ENCODE measurements at regions not wholly inside any gene's neighbourhood (a gene's known extent, or its start where the extent isn't known, plus 50 kb on each side); places are given as distances from the start of the nearest gene placed in this dataset.
"Not testable (repeated sequence)": the region's sequence is repeated elsewhere in the genome, so short reads cannot be mapped to it uniquely, and the experiment has no call there.

DNA sequence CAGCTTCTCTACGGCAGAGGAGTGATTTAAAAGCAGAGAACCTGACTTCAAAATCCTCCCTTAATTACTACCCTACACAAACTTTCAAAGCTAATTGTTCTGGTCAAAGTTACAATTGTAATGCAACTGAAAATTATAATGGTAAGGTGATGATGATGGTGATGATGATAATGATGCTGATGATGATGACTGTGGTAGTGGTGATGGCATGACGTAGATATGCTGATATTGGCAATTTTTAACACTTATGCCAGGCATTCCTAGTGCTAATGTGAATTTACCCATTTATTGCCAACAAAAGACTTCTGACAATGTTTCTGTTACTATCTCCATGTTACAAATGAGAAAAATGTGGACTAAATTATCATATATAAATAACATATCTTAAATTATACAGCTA, 1831.1 kb downstream of the LRRC4C start:
- Histone ChIP-seq H3K4me3 (no peak overlapping the region), H3K36me3 (no peaks in the 10 kb centered on the region), H3K9me3 (no peaks in the 10 kb centered on the region), H3K4me1 (no peaks in the 10 kb centered on the region), H3K27me3 (no peaks in the 10 kb centered on the region), H3K27ac (no peak overlapping the region)
- 85 to 92% methylated on average over 2 of the region's 2 CpGs for WGBS, 2 donors
- TF ChIP-seq EP300 (IDR thresholded peaks at IDR 0.05): no peak
- TF ChIP-seq CTCF (IDR thresholded peaks at IDR 0.05): no peak
- no peak for TF ChIP-seq POLR2A (IDR thresholded peaks at IDR 0.05)
- DNase-seq (ENCODE audit: low spot score in 2 of 2): no peak

DNA sequence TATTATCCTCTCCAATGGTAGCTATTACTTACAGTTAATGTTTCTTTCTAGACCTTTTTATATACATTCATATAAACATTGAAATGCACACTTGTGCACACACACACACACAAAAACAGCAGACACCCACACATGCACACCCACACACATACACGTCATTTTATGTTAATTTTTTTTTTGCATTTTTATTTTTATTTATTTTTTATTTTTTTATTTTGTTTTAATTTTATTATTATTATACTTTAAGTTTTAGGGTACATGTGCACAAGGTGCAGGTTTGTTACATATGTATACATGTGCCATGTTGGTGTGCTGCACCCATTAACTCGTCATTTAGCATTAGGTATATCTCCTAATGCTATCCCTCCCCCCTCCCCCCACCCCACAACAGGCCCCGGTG, 1839.1 kb downstream of the LRRC4C start:
- DNase-seq (ENCODE audit: low spot score in 2 of 2); H3K4me1 ChIP-seq; H3K9me3 ChIP-seq; H3K4me3 ChIP-seq; H3K27me3 ChIP-seq; H3K27ac ChIP-seq; H3K36me3 ChIP-seq: not testable (repeated sequence)
- WGBS, 2 donors: 66 to 78% methylated on average over 2 to 3 of the region's 3 CpGs

GRCh38 chr11:39617971-39618370, 1841.5 kb downstream of the LRRC4C start:
- no peak for TF ChIP-seq CTCF (IDR thresholded peaks at IDR 0.05)
- TF ChIP-seq POLR2A (IDR thresholded peaks at IDR 0.05): no peak
- no peak for TF ChIP-seq EP300 (IDR thresholded peaks at IDR 0.05)
- no peak for DNase-seq (ENCODE audit: low spot score in 2 of 2)
- H3K9me3 ChIP-seq: no peaks in the 10 kb centered on the region
- H3K36me3 ChIP-seq: no peaks in the 10 kb centered on the region
- no peaks in the 10 kb centered on the region for H3K27me3 ChIP-seq
- no peak overlapping the region for H3K27ac ChIP-seq
- H3K4me3 ChIP-seq: no peak overlapping the region
- 75 to 82% methylated on average over 2 of the region's 2 CpGs for WGBS, 2 donors
- H3K4me1 ChIP-seq: no peaks in the 10 kb centered on the region

- no peaks in the 10 kb centered on the region for H3K4me1 ChIP-seq
- no peaks in the 10 kb centered on the region for H3K36me3 ChIP-seq
- no peak overlapping the region for H3K27ac ChIP-seq
- DNase-seq (ENCODE audit: low spot score in 2 of 2): no peak
- no peaks in the 10 kb centered on the region for H3K9me3 ChIP-seq
- WGBS, 2 donors: 43 to 46% methylated on average over 1 of the region's 1 CpG
- no peak overlapping the region for H3K4me3 ChIP-seq
- TF ChIP-seq EP300 (IDR thresholded peaks at IDR 0.05): no peak
- TF ChIP-seq POLR2A (IDR thresholded peaks at IDR 0.05): no peak
- no peak for TF ChIP-seq CTCF (IDR thresholded peaks at IDR 0.05)
- H3K27me3 ChIP-seq: no peaks in the 10 kb centered on the region
These were observed 1870.1 kb downstream of the LRRC4C start for GRCh38 chr11:39589391-39589790.

- H3K27me3 ChIP-seq: no peaks in the 10 kb centered on the region
- no peaks in the 10 kb centered on the region for H3K36me3 ChIP-seq
- no peak overlapping the region for H3K27ac ChIP-seq
- H3K4me1 ChIP-seq: no peaks in the 10 kb centered on the region
- no peak for DNase-seq (ENCODE audit: low spot score in 2 of 2)
- no peak overlapping the region for H3K4me3 ChIP-seq
- TF ChIP-seq POLR2A (IDR thresholded peaks at IDR 0.05) (no peak), EP300 (IDR thresholded peaks at IDR 0.05) (no peak), CTCF (IDR thresholded peaks at IDR 0.05) (no peak)
- 78 to 86% methylated on average over 1 of the region's 1 CpG for WGBS, 2 donors
- H3K9me3 ChIP-seq: no peaks in the 10 kb centered on the region
These were observed 1873.4 kb downstream of the LRRC4C start for GRCh38 chr11:39586036-39586435.

DNA sequence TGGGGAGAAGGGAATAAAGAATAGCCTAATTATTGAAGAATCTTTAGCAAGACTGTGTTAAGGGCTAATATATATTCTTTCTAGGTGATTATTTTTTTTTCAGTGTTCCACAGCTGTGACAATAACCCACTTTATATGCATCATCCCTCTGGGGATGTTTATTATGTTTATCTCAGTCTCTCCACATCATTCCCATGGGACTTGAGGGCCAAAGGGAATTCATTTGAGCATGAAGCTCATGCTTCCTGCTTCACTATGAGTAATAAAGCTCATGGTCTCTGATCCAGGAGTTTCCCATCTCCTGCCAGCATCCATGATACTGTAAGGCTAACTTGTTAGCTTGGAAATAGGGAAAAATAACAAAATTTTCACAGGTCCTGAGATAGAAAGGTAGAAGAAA, 1888.4 kb downstream of the LRRC4C start:
- Histone ChIP-seq H3K9me3 (peaks cover 0 to 9% (median 0%) of the 10 kb centered on the region in 4 donors), H3K27ac (no peak overlapping the region), H3K4me3 (no peak overlapping the region), H3K27me3 (no peaks in the 10 kb centered on the region), H3K4me1 (no peaks in the 10 kb centered on the region), H3K36me3 (no peaks in the 10 kb centered on the region)
- no peak for TF ChIP-seq EP300 (IDR thresholded peaks at IDR 0.05)
- TF ChIP-seq CTCF (IDR thresholded peaks at IDR 0.05): no peak
- no peak for TF ChIP-seq POLR2A (IDR thresholded peaks at IDR 0.05)
- no peak for DNase-seq (ENCODE audit: low spot score in 2 of 2)
